ENCODE measurements at regions not wholly inside any gene's neighbourhood (a gene's known extent, or its start where the extent isn't known, plus 50 kb on each side); places are given as distances from the start of the nearest gene placed in this dataset.

DNA sequence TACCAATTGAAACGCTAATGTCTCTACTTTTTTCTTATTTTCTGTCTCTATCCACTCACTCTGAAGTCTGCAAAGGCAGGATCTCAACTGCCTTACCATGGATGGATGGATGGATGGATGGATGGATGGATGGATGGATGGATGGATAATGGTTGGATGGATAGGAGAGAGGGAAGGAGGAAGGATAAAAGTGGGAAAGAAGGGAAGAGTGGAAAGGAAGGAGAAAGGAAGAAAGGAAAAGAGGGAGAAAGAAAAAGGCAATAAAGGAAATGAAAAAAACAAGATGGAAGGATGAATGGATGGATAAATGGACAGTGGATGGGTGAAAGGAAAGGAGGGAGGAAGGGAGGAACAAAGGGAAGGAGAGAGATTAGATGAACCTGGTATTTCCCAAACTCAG lies 506.0 kb downstream of the MN1 start:
- no TSS peak for BruUV-seq (replicated peaks)
- POLR2A ChIA-PET (ENCODE audit: low non-redundant PET) = no interaction called here

DNA sequence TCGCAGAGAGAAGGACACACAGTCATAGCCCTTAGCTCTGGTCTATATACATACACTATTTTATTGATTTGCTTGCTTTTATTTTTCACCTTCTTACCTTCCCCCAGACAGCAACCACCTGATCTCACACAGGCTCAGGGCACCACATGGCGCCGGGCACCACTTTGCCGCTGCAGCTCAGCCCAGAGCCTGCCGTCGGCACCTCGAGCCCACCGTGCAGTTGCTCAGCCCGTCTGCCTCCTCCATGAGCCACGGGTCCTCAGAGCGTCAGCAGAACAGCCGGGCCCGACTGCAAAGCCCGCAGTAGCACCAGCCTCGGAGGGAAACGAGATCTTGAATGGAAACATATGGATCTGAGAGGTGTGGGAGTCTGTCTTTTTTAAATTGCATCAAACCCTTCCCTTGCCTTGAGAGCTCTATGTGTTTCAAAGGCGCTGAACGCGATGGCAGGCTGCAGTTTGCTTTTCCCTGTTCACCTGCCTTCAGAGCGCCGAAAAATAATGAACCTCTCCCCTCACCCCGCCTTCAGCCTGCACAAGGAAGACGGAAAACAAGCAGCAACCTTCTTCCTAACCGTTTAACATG lies 505.4 kb downstream of the MN1 start:
- BruUV-seq (replicated peaks) = no TSS peak
- no peaks in the 10 kb centered on the region for H3K9me3 ChIP-seq (ENCODE audit: low read depth, low read length, poor library complexity, severe bottlenecking)
- DNase-seq (ENCODE audit: low spot score) = no peak
- intact Hi-C loops (cut with micrococcal nuclease; ENCODE audit: unreplicated experiment) = no loop called here
- H3K27me3 ChIP-seq (replicated peaks; ENCODE audit: insufficient read depth, low read depth, low read length, poor library complexity) = no peaks in the 10 kb centered on the region
- no peak overlapping the region for H3K4me3 ChIP-seq (ENCODE audit: low read depth, low read length, poor library complexity, severe bottlenecking)
- no peak overlapping the region for H3K27ac ChIP-seq (ENCODE audit: low read depth, low read length, poor library complexity, severe bottlenecking)
- CTCF ChIA-PET = no interaction called here
- no peak for TF ChIP-seq EZH2 (IDR thresholded peaks at IDR 0.05; ENCODE audit: borderline replicate concordance, low read depth, low read length, poor library complexity, severe bottlenecking)
- TF ChIP-seq, protein P1, sequence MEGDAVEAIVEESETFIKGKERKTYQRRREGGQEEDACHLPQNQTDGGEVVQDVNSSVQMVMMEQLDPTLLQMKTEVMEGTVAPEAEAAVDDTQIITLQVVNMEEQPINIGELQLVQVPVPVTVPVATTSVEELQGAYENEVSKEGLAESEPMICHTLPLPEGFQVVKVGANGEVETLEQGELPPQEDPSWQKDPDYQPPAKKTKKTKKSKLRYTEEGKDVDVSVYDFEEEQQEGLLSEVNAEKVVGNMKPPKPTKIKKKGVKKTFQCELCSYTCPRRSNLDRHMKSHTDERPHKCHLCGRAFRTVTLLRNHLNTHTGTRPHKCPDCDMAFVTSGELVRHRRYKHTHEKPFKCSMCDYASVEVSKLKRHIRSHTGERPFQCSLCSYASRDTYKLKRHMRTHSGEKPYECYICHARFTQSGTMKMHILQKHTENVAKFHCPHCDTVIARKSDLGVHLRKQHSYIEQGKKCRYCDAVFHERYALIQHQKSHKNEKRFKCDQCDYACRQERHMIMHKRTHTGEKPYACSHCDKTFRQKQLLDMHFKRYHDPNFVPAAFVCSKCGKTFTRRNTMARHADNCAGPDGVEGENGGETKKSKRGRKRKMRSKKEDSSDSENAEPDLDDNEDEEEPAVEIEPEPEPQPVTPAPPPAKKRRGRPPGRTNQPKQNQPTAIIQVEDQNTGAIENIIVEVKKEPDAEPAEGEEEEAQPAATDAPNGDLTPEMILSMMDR (conservative IDR thresholded peaks at IDR 0.05; ENCODE audit: low read depth, low read length) = no peak
- no peaks in the 10 kb centered on the region for H3K36me3 ChIP-seq (ENCODE audit: insufficient read depth, low read length, poor library complexity, severe bottlenecking)
- peaks cover 38% of the 10 kb centered on the region for H3K4me1 ChIP-seq (ENCODE audit: insufficient read depth, low read length, poor library complexity, severe bottlenecking)
- POLR2A ChIA-PET (ENCODE audit: low non-redundant PET) = no interaction called here

More for the DNA sequence above, 506.0 kb downstream of the MN1 start:
- Histone ChIP-seq H3K9me3 (ENCODE audit: low read depth, low read length, poor library complexity, severe bottlenecking) (no peaks in the 10 kb centered on the region), H3K27ac (ENCODE audit: low read depth, low read length, poor library complexity, severe bottlenecking) (no peak overlapping the region), H3K36me3 (ENCODE audit: insufficient read depth, low read length, poor library complexity, severe bottlenecking) (no peaks in the 10 kb centered on the region), H3K4me1 (ENCODE audit: insufficient read depth, low read length, poor library complexity, severe bottlenecking) (peaks cover 38% of the 10 kb centered on the region), H3K27me3 (replicated peaks; ENCODE audit: insufficient read depth, low read depth, low read length, poor library complexity) (no peaks in the 10 kb centered on the region), H3K4me3 (ENCODE audit: low read depth, low read length, poor library complexity, severe bottlenecking) (no peak overlapping the region)
- DNase-seq (ENCODE audit: low spot score) = no peak
- intact Hi-C loops (cut with micrococcal nuclease; ENCODE audit: unreplicated experiment) = no loop called here
- TF ChIP-seq, protein P1 (conservative IDR thresholded peaks at IDR 0.05; ENCODE audit: low read depth, low read length) = no peak
- TF ChIP-seq EZH2 (IDR thresholded peaks at IDR 0.05; ENCODE audit: borderline replicate concordance, low read depth, low read length, poor library complexity, severe bottlenecking) = no peak
- CTCF ChIA-PET = no interaction called here

DNA sequence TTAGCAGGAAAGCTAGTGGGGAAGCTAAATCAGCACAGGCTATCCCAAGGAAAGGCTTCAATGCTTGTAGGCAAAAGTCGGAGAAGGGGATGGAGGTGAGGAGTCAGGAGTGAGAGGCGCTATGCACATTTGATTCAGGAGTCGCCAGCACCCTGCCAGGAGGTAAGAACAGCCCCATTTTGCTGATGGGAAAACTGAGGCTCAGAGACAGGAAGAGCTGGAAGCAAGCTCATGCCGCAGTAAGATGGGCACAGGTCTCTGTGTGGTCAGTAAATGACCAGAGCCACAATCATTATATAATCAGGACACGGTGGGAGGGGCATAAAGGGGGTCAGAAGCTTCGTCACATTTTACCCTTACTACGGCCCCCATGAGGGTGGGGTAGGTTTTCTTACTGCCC lies 504.4 kb downstream of the MN1 start:
- Histone ChIP-seq H3K4me3 (ENCODE audit: low read depth, low read length, poor library complexity, severe bottlenecking) (no peak overlapping the region), H3K27ac (ENCODE audit: low read depth, low read length, poor library complexity, severe bottlenecking) (no peak overlapping the region), H3K9me3 (ENCODE audit: low read depth, low read length, poor library complexity, severe bottlenecking) (no peaks in the 10 kb centered on the region), H3K4me1 (ENCODE audit: insufficient read depth, low read length, poor library complexity, severe bottlenecking) (peaks cover 38% of the 10 kb centered on the region), H3K36me3 (ENCODE audit: insufficient read depth, low read length, poor library complexity, severe bottlenecking) (no peaks in the 10 kb centered on the region), H3K27me3 (replicated peaks; ENCODE audit: insufficient read depth, low read depth, low read length, poor library complexity) (no peaks in the 10 kb centered on the region)
- TF ChIP-seq EZH2 (IDR thresholded peaks at IDR 0.05; ENCODE audit: borderline replicate concordance, low read depth, low read length, poor library complexity, severe bottlenecking) = no peak
- TF ChIP-seq, protein P1 (conservative IDR thresholded peaks at IDR 0.05; ENCODE audit: low read depth, low read length) = no peak
- DNase-seq (ENCODE audit: low spot score) = no peak
- no TSS peak for BruUV-seq (replicated peaks)
- intact Hi-C loops (cut with micrococcal nuclease; ENCODE audit: unreplicated experiment) = no loop called here
- CTCF ChIA-PET = no interaction called here
- POLR2A ChIA-PET (ENCODE audit: low non-redundant PET) = interaction anchor here (0.6 kb wide), 1 partner anchor 212 kb away, joined by 3 read pairs; no protein-coding TSS in a partner anchor

All from A673 (cell line).